Nephron (organoid): ENCODE measurements at regions not wholly inside any gene's neighbourhood (a gene's known extent, or its start where the extent isn't known, plus 50 kb on each side); places are given as distances from the start of the nearest gene placed in this dataset.

Experiments
- H3K27ac Mint-ChIP-seq, 3 experiments: 2 replicates each; pipeline ENCODE4 v1.8.0; 2020; ENCODE audit warnings: mixed read lengths in 3 of 3, mild to moderate bottlenecking in 2 of 3, moderate library complexity in 1 of 3
- H3K27me3 Mint-ChIP-seq: 2 replicates; pipeline ENCODE4 v1.8.0; 2021; ENCODE audit warnings: low read depth, mild to moderate bottlenecking, moderate library complexity, mixed read lengths
- H3K36me3 Mint-ChIP-seq: 2 replicates; pipeline ENCODE4 v1.8.0; 2020; ENCODE audit warnings: low read depth, mixed read lengths
- H3K4me1 Mint-ChIP-seq: 2 replicates; pipeline ENCODE4 v1.8.0; 2020; ENCODE audit warnings: mixed read lengths
- H3K4me3 Mint-ChIP-seq, 3 experiments: 2 replicates each; pipeline ENCODE4 v1.8.0; 2020; ENCODE audit warnings: mild to moderate bottlenecking in 3 of 3, mixed read lengths in 3 of 3, moderate library complexity in 2 of 3
- H3K9me3 Mint-ChIP-seq: 2 replicates; pipeline ENCODE4 v1.8.0; 2020; ENCODE audit warnings: mixed read lengths
- CTCF ChIP-seq, 3 experiments: fragments of 200-600 bp; sonication (generic); IDR thresholded peaks; one replicate each; pipeline ENCODE4 v1.5.0; 2021; ENCODE audit warnings: antibody characterized with exemption in 3 of 3; ENCODE audit not compliant: unreplicated experiment in 3 of 3

- Mint-ChIP-seq H3K36me3 (no peaks in the 10 kb centered on the region), H3K9me3 (peaks cover 16% of the 10 kb centered on the region), H3K27ac (no peak overlapping the region), H3K4me3 (no peak overlapping the region), H3K27me3 (no peaks in the 10 kb centered on the region), H3K4me1 (no peaks in the 10 kb centered on the region)
- TF ChIP-seq CTCF (IDR thresholded peaks at IDR 0.05; ENCODE audit: unreplicated experiment in 3 of 3): no peak
Measured at GRCh38 chr1:209462433-209462832, 121.1 kb upstream of the CAMK1G start.

GRCh38 chr1:209463441-209463840 lies 120.1 kb upstream of the CAMK1G start:
- Mint-ChIP-seq H3K27me3 (no peaks in the 10 kb centered on the region), H3K9me3 (peaks cover 16% of the 10 kb centered on the region), H3K27ac (no peak overlapping the region), H3K4me3 (no peak overlapping the region), H3K4me1 (no peaks in the 10 kb centered on the region), H3K36me3 (no peaks in the 10 kb centered on the region)
- TF ChIP-seq CTCF (IDR thresholded peaks at IDR 0.05; ENCODE audit: unreplicated experiment in 3 of 3): no peak

DNA sequence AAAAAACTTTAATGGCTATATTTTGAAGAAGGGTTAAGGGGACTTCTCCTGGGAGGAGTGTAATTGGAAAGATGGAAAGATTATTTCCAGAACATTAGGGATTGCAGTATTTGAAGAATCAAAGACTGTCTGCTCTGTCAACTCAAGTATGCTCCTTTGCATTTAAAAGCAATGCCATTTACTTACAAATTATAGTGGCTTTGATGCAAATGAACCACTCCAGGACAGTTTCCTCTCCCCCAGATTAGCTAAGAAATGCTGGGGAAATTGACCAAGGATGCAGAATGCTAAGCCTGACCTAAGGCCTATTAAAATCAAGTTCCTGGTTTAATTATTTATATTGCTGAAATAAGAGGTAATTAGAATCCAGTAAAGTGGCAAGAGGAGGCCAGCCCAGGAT lies 110.5 kb upstream of the CAMK1G start:
- no peak overlapping the region for H3K4me3 Mint-ChIP-seq
- H3K4me1 Mint-ChIP-seq: no peaks in the 10 kb centered on the region
- H3K36me3 Mint-ChIP-seq: no peaks in the 10 kb centered on the region
- no peak overlapping the region for H3K27ac Mint-ChIP-seq
- peaks cover 13% of the 10 kb centered on the region for H3K9me3 Mint-ChIP-seq
- H3K27me3 Mint-ChIP-seq: no peaks in the 10 kb centered on the region
- no peak for TF ChIP-seq CTCF (IDR thresholded peaks at IDR 0.05; ENCODE audit: unreplicated experiment in 3 of 3)

GRCh38 chr1:209480345-209480744 lies 103.2 kb upstream of the CAMK1G start:
- peaks cover 2% of the 10 kb centered on the region for H3K9me3 Mint-ChIP-seq
- no peak overlapping the region for H3K27ac Mint-ChIP-seq
- peaks cover 5% of the 10 kb centered on the region for H3K27me3 Mint-ChIP-seq
- no peak for TF ChIP-seq CTCF (IDR thresholded peaks at IDR 0.05; ENCODE audit: unreplicated experiment in 3 of 3)
- H3K4me3 Mint-ChIP-seq: no peak overlapping the region
- no peaks in the 10 kb centered on the region for H3K36me3 Mint-ChIP-seq
- H3K4me1 Mint-ChIP-seq: peaks cover 15% of the 10 kb centered on the region

DNA sequence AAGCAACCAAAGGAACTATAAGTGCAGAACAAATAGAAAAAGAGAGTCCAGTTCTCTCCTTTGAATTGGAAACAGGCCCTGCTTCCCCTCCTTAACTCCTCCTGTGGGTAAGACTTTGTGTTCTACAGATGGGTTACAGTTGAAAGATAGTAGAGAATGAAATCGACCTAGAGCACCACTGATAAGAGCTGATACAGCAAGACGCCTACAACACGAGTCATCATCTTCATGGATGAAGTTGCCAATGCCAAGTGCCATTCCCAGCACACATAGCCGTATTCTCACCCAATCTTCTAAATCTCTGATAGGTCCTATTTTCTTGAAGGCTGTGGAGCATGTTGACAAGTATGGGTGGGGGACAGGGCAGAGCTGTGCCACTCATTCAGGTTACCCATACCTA lies 99.8 kb upstream of the CAMK1G start:
- H3K9me3 Mint-ChIP-seq: no peaks in the 10 kb centered on the region

More for the DNA sequence above, 99.8 kb upstream of the CAMK1G start:
- no peak for TF ChIP-seq CTCF (IDR thresholded peaks at IDR 0.05; ENCODE audit: unreplicated experiment in 3 of 3)
- Mint-ChIP-seq H3K4me3 (no peak overlapping the region), H3K27me3 (peaks cover 5% of the 10 kb centered on the region), H3K27ac (no peak overlapping the region), H3K36me3 (no peaks in the 10 kb centered on the region), H3K4me1 (peaks cover 12% of the 10 kb centered on the region)
